ENCODE measurements at regions not wholly inside any gene's neighbourhood (a gene's known extent, or its start where the extent isn't known, plus 50 kb on each side); places are given as distances from the start of the nearest gene placed in this dataset.

- Histone ChIP-seq H3K27ac (ENCODE audit: low read length) (no peak overlapping the region), H2AFZ (ENCODE audit: low read length) (no peak overlapping the region), H3K9me2 (replicated peaks; ENCODE audit: insufficient read depth, low read length) (no peaks in the 10 kb centered on the region), H3K79me2 (ENCODE audit: low read length) (no peaks in the 10 kb centered on the region), H4K20me1 (ENCODE audit: insufficient read depth, low read depth, low read length) (no peaks in the 10 kb centered on the region), H3K9ac (ENCODE audit: low read length) (no peak overlapping the region), H3K4me3 (ENCODE audit: low read length) (no peak overlapping the region), H3K36me3 (ENCODE audit: insufficient read depth, low read length) (no peaks in the 10 kb centered on the region), H3K27me3 (ENCODE audit: low read length) (0 out of 2 replicates have a peak, but pooled peaks cover 5% of the 10 kb centered on the region), H3K4me2 (ENCODE audit: low read depth, low read length, poor library complexity, severe bottlenecking) (no peak overlapping the region), H3K4me1 (ENCODE audit: low read length) (peaks cover 18% of the 10 kb centered on the region), H3K9me3 (ENCODE audit: low read length) (no peaks in the 10 kb centered on the region)
- no peak for DNase-seq
Observed at GRCh38 chr11:95698676-95699557, 90.7 kb downstream of the FAM76B start.

DNA sequence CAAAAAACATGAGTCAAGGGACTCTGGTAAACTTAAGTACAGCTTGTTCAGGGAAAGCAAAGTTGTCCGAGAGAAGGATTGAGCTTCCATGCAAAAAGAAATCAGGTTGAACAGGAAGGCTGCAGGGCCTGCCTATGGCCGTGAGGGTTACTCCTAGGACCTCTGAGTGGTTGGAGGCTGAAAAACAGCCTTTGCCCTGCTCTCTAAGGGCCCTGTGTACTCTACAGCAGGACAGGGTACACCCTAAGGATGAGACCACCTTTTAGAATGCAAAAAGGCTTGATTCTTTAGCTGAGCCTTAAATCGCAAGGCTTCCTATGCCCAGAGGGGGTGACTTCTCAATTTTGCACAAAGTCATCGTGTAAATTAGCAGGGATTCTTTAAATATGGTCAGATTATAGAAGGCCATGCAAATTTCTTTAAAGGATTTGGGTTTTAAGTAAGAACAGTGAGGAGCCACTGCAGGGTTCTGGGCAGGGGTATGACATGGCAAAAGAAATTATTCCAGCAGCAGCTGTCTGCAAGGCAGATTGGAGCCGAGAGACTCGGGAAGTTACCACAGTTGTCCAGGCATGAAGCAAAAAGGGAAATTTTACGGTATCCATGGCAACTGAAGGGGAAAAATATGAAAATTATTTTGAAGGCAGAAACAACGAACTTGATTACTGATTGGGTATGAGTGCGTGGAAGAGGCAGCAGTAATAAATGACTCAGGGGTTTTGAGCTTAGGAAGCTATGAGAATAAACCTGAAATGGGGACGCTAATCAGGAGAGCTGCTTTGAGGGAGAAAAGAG lies 91.8 kb downstream of the FAM76B start:
- peak; percentile 57 for DNase-seq
- Histone ChIP-seq H3K4me2 (ENCODE audit: low read depth, low read length, poor library complexity, severe bottlenecking) (peak overlapping the region; percentile 17), H3K4me1 (ENCODE audit: low read length) (peaks cover 18% of the 10 kb centered on the region), H3K27me3 (ENCODE audit: low read length) (0 out of 2 replicates have a peak, but pooled peaks cover 5% of the 10 kb centered on the region), H3K79me2 (ENCODE audit: low read length) (no peaks in the 10 kb centered on the region), H3K9ac (ENCODE audit: low read length) (no peak overlapping the region), H3K9me2 (replicated peaks; ENCODE audit: insufficient read depth, low read length) (no peaks in the 10 kb centered on the region), H3K27ac (ENCODE audit: low read length) (no peak overlapping the region), H3K4me3 (ENCODE audit: low read length) (no peak overlapping the region), H2AFZ (ENCODE audit: low read length) (no peak overlapping the region; the same call in 1 of the 2 replicates), H3K9me3 (ENCODE audit: low read length) (no peaks in the 10 kb centered on the region), H4K20me1 (ENCODE audit: insufficient read depth, low read depth, low read length) (no peaks in the 10 kb centered on the region), H3K36me3 (ENCODE audit: insufficient read depth, low read length) (no peaks in the 10 kb centered on the region)

- no peak overlapping the region for H3K27ac ChIP-seq (ENCODE audit: low read length)
- H3K4me3 ChIP-seq (ENCODE audit: low read length) = no peak overlapping the region
- no peak for DNase-seq
- H3K79me2 ChIP-seq (ENCODE audit: low read length) = no peaks in the 10 kb centered on the region
- no peak overlapping the region for H3K9ac ChIP-seq (ENCODE audit: low read length)
- no peaks in the 10 kb centered on the region for H4K20me1 ChIP-seq (ENCODE audit: insufficient read depth, low read depth, low read length)
- H3K27me3 ChIP-seq (ENCODE audit: low read length) = 0 out of 2 replicates have a peak, but pooled peaks cover 5% of the 10 kb centered on the region
- no peaks in the 10 kb centered on the region for H3K36me3 ChIP-seq (ENCODE audit: insufficient read depth, low read length)
- peaks cover 15% of the 10 kb centered on the region for H3K4me1 ChIP-seq (ENCODE audit: low read length)
- no peak overlapping the region for H3K4me2 ChIP-seq (ENCODE audit: low read depth, low read length, poor library complexity, severe bottlenecking)
- no peaks in the 10 kb centered on the region for H3K9me2 ChIP-seq (replicated peaks; ENCODE audit: insufficient read depth, low read length)
- H3K9me3 ChIP-seq (ENCODE audit: low read length) = no peaks in the 10 kb centered on the region
- H2AFZ ChIP-seq (ENCODE audit: low read length) = no peak overlapping the region
Observed at GRCh38 chr11:95695181-95695580, 94.4 kb downstream of the FAM76B start.

GRCh38 chr11:95693298-95693697 lies 96.3 kb downstream of the FAM76B start:
- Histone ChIP-seq H3K4me2 (ENCODE audit: low read depth, low read length, poor library complexity, severe bottlenecking) (no peak overlapping the region), H3K9me2 (replicated peaks; ENCODE audit: insufficient read depth, low read length) (no peaks in the 10 kb centered on the region), H3K9ac (ENCODE audit: low read length) (no peak overlapping the region), H3K79me2 (ENCODE audit: low read length) (no peaks in the 10 kb centered on the region), H3K27ac (ENCODE audit: low read length) (no peak overlapping the region), H3K4me3 (ENCODE audit: low read length) (no peak overlapping the region), H3K36me3 (ENCODE audit: insufficient read depth, low read length) (no peaks in the 10 kb centered on the region), H3K27me3 (ENCODE audit: low read length) (0 out of 2 replicates have a peak, but pooled peaks cover 6% of the 10 kb centered on the region), H3K4me1 (ENCODE audit: low read length) (peaks cover 11% of the 10 kb centered on the region), H4K20me1 (ENCODE audit: insufficient read depth, low read depth, low read length) (no peaks in the 10 kb centered on the region), H2AFZ (ENCODE audit: low read length) (no peak overlapping the region), H3K9me3 (ENCODE audit: low read length) (no peaks in the 10 kb centered on the region)
- DNase-seq = no peak

- H3K27ac ChIP-seq (ENCODE audit: low read length) = no peak overlapping the region
- no peaks in the 10 kb centered on the region for H3K36me3 ChIP-seq (ENCODE audit: insufficient read depth, low read length)
- no peaks in the 10 kb centered on the region for H4K20me1 ChIP-seq (ENCODE audit: insufficient read depth, low read depth, low read length)
- H3K27me3 ChIP-seq (ENCODE audit: low read length) = 0 out of 2 replicates have a peak, but pooled peaks cover 4% of the 10 kb centered on the region
- no peak overlapping the region for H2AFZ ChIP-seq (ENCODE audit: low read length)
- H3K9me2 ChIP-seq (replicated peaks; ENCODE audit: insufficient read depth, low read length) = no peaks in the 10 kb centered on the region
- H3K9ac ChIP-seq (ENCODE audit: low read length) = no peak overlapping the region
- H3K9me3 ChIP-seq (ENCODE audit: low read length) = no peaks in the 10 kb centered on the region
- DNase-seq = no peak
- H3K4me1 ChIP-seq (ENCODE audit: low read length) = peaks cover 5% of the 10 kb centered on the region
- no peaks in the 10 kb centered on the region for H3K79me2 ChIP-seq (ENCODE audit: low read length)
- no peak overlapping the region for H3K4me2 ChIP-seq (ENCODE audit: low read depth, low read length, poor library complexity, severe bottlenecking)
- H3K4me3 ChIP-seq (ENCODE audit: low read length) = no peak overlapping the region
Observed at GRCh38 chr11:95692526-95693260, 96.9 kb downstream of the FAM76B start.

- H3K27me3 ChIP-seq (ENCODE audit: low read length) = 0 out of 2 replicates have a peak, but pooled peaks cover 4% of the 10 kb centered on the region
- no peak overlapping the region for H3K9ac ChIP-seq (ENCODE audit: low read length)
- H3K4me2 ChIP-seq (ENCODE audit: low read depth, low read length, poor library complexity, severe bottlenecking) = no peak overlapping the region
- no peaks in the 10 kb centered on the region for H3K36me3 ChIP-seq (ENCODE audit: insufficient read depth, low read length)
- H3K9me3 ChIP-seq (ENCODE audit: low read length) = no peaks in the 10 kb centered on the region
- H4K20me1 ChIP-seq (ENCODE audit: insufficient read depth, low read depth, low read length) = no peaks in the 10 kb centered on the region
- H3K79me2 ChIP-seq (ENCODE audit: low read length) = no peaks in the 10 kb centered on the region
- no peak for DNase-seq
- H3K9me2 ChIP-seq (replicated peaks; ENCODE audit: insufficient read depth, low read length) = no peaks in the 10 kb centered on the region
- no peak overlapping the region for H3K4me3 ChIP-seq (ENCODE audit: low read length)
- no peak overlapping the region for H2AFZ ChIP-seq (ENCODE audit: low read length)
- H3K4me1 ChIP-seq (ENCODE audit: low read length) = no peaks in the 10 kb centered on the region
- no peak overlapping the region for H3K27ac ChIP-seq (ENCODE audit: low read length)
Observed at GRCh38 chr11:95690100-95690499, 99.5 kb downstream of the FAM76B start.

GRCh38 chr11:95688501-95689222 lies 100.9 kb downstream of the FAM76B start:
- Histone ChIP-seq H3K4me1 (ENCODE audit: low read length) (no peaks in the 10 kb centered on the region), H4K20me1 (ENCODE audit: insufficient read depth, low read depth, low read length) (no peaks in the 10 kb centered on the region), H3K9me3 (ENCODE audit: low read length) (no peaks in the 10 kb centered on the region), H3K36me3 (ENCODE audit: insufficient read depth, low read length) (no peaks in the 10 kb centered on the region), H3K4me3 (ENCODE audit: low read length) (no peak overlapping the region), H3K4me2 (ENCODE audit: low read depth, low read length, poor library complexity, severe bottlenecking) (no peak overlapping the region), H3K27me3 (ENCODE audit: low read length) (0 out of 2 replicates have a peak, but pooled peaks cover 4% of the 10 kb centered on the region), H2AFZ (ENCODE audit: low read length) (no peak overlapping the region), H3K9me2 (replicated peaks; ENCODE audit: insufficient read depth, low read length) (no peaks in the 10 kb centered on the region), H3K27ac (ENCODE audit: low read length) (no peak overlapping the region), H3K79me2 (ENCODE audit: low read length) (no peaks in the 10 kb centered on the region), H3K9ac (ENCODE audit: low read length) (no peak overlapping the region)
- no peak for DNase-seq
